Prostate gland (tissue), 2 donors: ENCODE measurements at regions not wholly inside any gene's neighbourhood (a gene's known extent, or its start where the extent isn't known, plus 50 kb on each side); places are given as distances from the start of the nearest gene placed in this dataset.

Experiments used
- POLR2A ChIP-seq: fragments of 450-650 bp; IDR thresholded peaks from one replicate; pipeline ENCODE4 v1.6.1; 2016; ENCODE audit warnings: antibody characterized with exemption, mild to moderate bottlenecking
- POLR2AphosphoS5 ChIP-seq: sonication (generic); formaldehyde crosslinking; IDR thresholded peaks from one replicate; pipeline ENCODE4 v1.6.1; 2017; ENCODE audit warnings: antibody characterized with exemption
- TF ChIP-seq, protein P1 (sequence below), 4 experiments: fragments of 200-600 bp in 2 of 4; fragments of 450-650 bp in 2 of 4; sonication (generic) in 2 of 4; IDR thresholded peaks; 1 replicate in 3 of 4; 2 replicates in 1 of 4; pipeline ENCODE4 v1.5.1; 2016 to 2019; ENCODE audit warnings: antibody characterized with exemption in 4 of 4, mild to moderate bottlenecking in 2 of 4, moderate library complexity in 2 of 4

DNA sequence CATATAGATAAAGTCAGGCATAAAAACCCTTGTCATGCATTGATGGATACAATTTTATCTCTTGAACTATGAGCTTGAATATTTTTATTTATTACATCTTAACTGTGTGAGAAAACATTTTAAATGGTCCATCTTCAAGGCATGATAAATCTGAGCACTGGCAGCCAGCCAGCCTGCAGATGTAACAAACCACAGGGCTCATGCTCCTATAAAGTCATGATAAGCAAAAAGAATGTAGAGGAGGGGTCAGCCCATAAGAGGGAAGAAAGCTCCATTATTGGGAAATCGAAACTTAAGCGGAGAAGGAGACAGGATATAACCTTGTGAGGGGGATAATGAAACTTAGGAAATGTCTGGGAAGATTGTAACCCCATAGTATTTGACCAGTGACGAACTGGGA lies 839.0 kb downstream of the LRRIQ3 start:
- TF ChIP-seq, protein P1, sequence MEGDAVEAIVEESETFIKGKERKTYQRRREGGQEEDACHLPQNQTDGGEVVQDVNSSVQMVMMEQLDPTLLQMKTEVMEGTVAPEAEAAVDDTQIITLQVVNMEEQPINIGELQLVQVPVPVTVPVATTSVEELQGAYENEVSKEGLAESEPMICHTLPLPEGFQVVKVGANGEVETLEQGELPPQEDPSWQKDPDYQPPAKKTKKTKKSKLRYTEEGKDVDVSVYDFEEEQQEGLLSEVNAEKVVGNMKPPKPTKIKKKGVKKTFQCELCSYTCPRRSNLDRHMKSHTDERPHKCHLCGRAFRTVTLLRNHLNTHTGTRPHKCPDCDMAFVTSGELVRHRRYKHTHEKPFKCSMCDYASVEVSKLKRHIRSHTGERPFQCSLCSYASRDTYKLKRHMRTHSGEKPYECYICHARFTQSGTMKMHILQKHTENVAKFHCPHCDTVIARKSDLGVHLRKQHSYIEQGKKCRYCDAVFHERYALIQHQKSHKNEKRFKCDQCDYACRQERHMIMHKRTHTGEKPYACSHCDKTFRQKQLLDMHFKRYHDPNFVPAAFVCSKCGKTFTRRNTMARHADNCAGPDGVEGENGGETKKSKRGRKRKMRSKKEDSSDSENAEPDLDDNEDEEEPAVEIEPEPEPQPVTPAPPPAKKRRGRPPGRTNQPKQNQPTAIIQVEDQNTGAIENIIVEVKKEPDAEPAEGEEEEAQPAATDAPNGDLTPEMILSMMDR (IDR thresholded peaks at IDR 0.05): no peak
- TF ChIP-seq POLR2A (no peak), POLR2AphosphoS5 (no peak)
